Suppressor macrophage treated with lipopolysaccharide for 4 hours (primary cell): ENCODE measurements at regions not wholly inside any gene's neighbourhood (a gene's known extent, or its start where the extent isn't known, plus 50 kb on each side); places are given as distances from the start of the nearest gene placed in this dataset.
A peak's percentile ranks its signal among the peaks of the same experiment; 100 is the strongest.
"Not testable (repeated sequence)": the region's sequence is repeated elsewhere in the genome, so short reads cannot be mapped to it uniquely, and the experiment has no call there.

ENCODE experiments used
- DNase-seq: peaks from one replicate; pipeline ENCODE4 v3.0.0-alpha.2; 2020

GRCh38 chr6:74946961-74947360, 258.9 kb downstream of the COL12A1 start:
- no peak for DNase-seq

- DNase-seq, result no peak
These were observed 263.7 kb downstream of the COL12A1 start for GRCh38 chr6:74942130-74942529.

GRCh38 chr6:74941424-74941823, 264.4 kb downstream of the COL12A1 start:
- no peak for DNase-seq

GRCh38 chr6:74939721-74940620, 265.9 kb downstream of the COL12A1 start:
- DNase-seq, result no peak

- no peak for DNase-seq
These were observed 266.6 kb downstream of the COL12A1 start for GRCh38 chr6:74939151-74939708.

- no peak for DNase-seq
These were observed 267.9 kb downstream of the COL12A1 start for GRCh38 chr6:74937936-74938335.

- no peak for DNase-seq
These were observed 269.0 kb downstream of the COL12A1 start for GRCh38 chr6:74936886-74937285.

GRCh38 chr6:74932232-74932888, 273.5 kb downstream of the COL12A1 start:
- no peak for DNase-seq

GRCh38 chr6:74931558-74931957, 274.3 kb downstream of the COL12A1 start:
- no peak for DNase-seq

GRCh38 chr6:74928203-74928602, 277.6 kb downstream of the COL12A1 start:
- DNase-seq, result no peak

- no peak for DNase-seq
These were observed 278.6 kb downstream of the COL12A1 start for GRCh38 chr6:74927299-74927698.

GRCh38 chr6:74925683-74926082, 280.2 kb downstream of the COL12A1 start:
- DNase-seq, result peak; percentile 38

- DNase-seq, result no peak
These were observed 291.0 kb downstream of the COL12A1 start for GRCh38 chr6:74914888-74915287.

- DNase-seq, result no peak
These were observed 293.6 kb downstream of the COL12A1 start for GRCh38 chr6:74912234-74912633.

- DNase-seq, result no peak
These were observed 303.0 kb downstream of the COL12A1 start for GRCh38 chr6:74902846-74903245.

GRCh38 chr6:74902089-74902488, 303.8 kb downstream of the COL12A1 start:
- no peak for DNase-seq

- no peak for DNase-seq
These were observed 304.3 kb downstream of the COL12A1 start for GRCh38 chr6:74901576-74901975.

GRCh38 chr6:74899416-74899815, 306.4 kb downstream of the COL12A1 start:
- DNase-seq, result no peak

GRCh38 chr6:74892091-74892490, 313.8 kb downstream of the COL12A1 start:
- DNase-seq, result no peak

GRCh38 chr6:74891349-74891831, 314.5 kb downstream of the COL12A1 start:
- no peak for DNase-seq

GRCh38 chr6:74889635-74890034, 316.2 kb downstream of the COL12A1 start:
- no peak for DNase-seq

GRCh38 chr6:74888741-74889140, 317.1 kb downstream of the COL12A1 start:
- not testable (repeated sequence) for DNase-seq

- DNase-seq, result no peak
These were observed 325.9 kb downstream of the COL12A1 start for GRCh38 chr6:74879976-74880375.

- no peak for DNase-seq
These were observed 326.6 kb downstream of the COL12A1 start for GRCh38 chr6:74879234-74879633.
